ENCODE measurements at regions not wholly inside any gene's neighbourhood (a gene's known extent, or its start where the extent isn't known, plus 50 kb on each side); places are given as distances from the start of the nearest gene placed in this dataset.

GRCh38 chr6:3593161-3593560 is 136.3 kb upstream of the SLC22A23 start:
- TF ChIP-seq CTCF (conservative IDR thresholded peaks at IDR 0.05; ENCODE audit: low read depth, low read length) (no peak), EZH2 (IDR thresholded peaks at IDR 0.05; ENCODE audit: borderline replicate concordance, low read depth, low read length, poor library complexity, severe bottlenecking) (no peak)
